Brain microvascular endothelial cell (primary cell): ENCODE measurements at regions not wholly inside any gene's neighbourhood (a gene's known extent, or its start where the extent isn't known, plus 50 kb on each side); places are given as distances from the start of the nearest gene placed in this dataset.
"Not testable (repeated sequence)": the region's sequence is repeated elsewhere in the genome, so short reads cannot be mapped to it uniquely, and the experiment has no call there.

Source experiments
- DNase-seq: peaks from one replicate; pipeline ENCODE4 v3.0.0-alpha.2; 2020
- H3K27ac ChIP-seq: fragments of 250-450 bp; sonication (Bioruptor Pico); 2 replicates; pipeline ENCODE4 v1.5.1; 2020; ENCODE audit warnings: mild to moderate bottlenecking, moderate library complexity
- H3K27me3 ChIP-seq: fragments of 250-450 bp; sonication (Bioruptor Pico); replicated peaks from 2 replicates; pipeline ENCODE4 v1.5.1; 2020; ENCODE audit warnings: mild to moderate bottlenecking
- H3K36me3 ChIP-seq: fragments of 250-450 bp; sonication (Bioruptor Pico); replicated peaks from 2 replicates; pipeline ENCODE4 v1.5.1; 2020; ENCODE audit warnings: mild to moderate bottlenecking
- H3K4me3 ChIP-seq: 2 replicates; pipeline ENCODE4 v1.5.1; 2011; ENCODE audit warnings: low read depth, mild to moderate bottlenecking, control low read depth, low read length, moderate library complexity
- CTCF ChIP-seq: IDR thresholded peaks from 2 replicates; pipeline ENCODE4 v1.5.1; 2011; ENCODE audit warnings: low read depth, mild to moderate bottlenecking, moderate library complexity, low read length, control low read depth, inconsistent platforms; ENCODE audit errors: missing control alignments
- in situ Hi-C: cut with HindIII; loops from 2 replicates; pipeline ENCODE4 v1.10.0; 2017; ENCODE audit warnings: low sequenced_read_pairs, low pct_ligation_motif_present

- Histone ChIP-seq H3K27me3 (no peaks in the 10 kb centered on the region), H3K27ac (no peak overlapping the region), H3K4me3 (no peak overlapping the region), H3K36me3 (no peaks in the 10 kb centered on the region)
- in situ Hi-C loops, result no loop called here
- no peak for DNase-seq
- no peak for TF ChIP-seq CTCF
Observed at GRCh38 chr15:23762026-23762425, 74.9 kb upstream of the NDN start.

GRCh38 chr15:23763021-23763420 lies 75.9 kb upstream of the NDN start:
- Histone ChIP-seq H3K36me3 (no peaks in the 10 kb centered on the region), H3K27me3 (no peaks in the 10 kb centered on the region), H3K4me3 (no peak overlapping the region), H3K27ac (no peak overlapping the region)
- no peak for TF ChIP-seq CTCF
- in situ Hi-C loops, result no loop called here
- DNase-seq, result no peak

- Histone ChIP-seq H3K36me3 (no peaks in the 10 kb centered on the region), H3K27ac (no peak overlapping the region), H3K27me3 (no peaks in the 10 kb centered on the region), H3K4me3 (no peak overlapping the region)
- in situ Hi-C loops, result no loop called here
- TF ChIP-seq CTCF, result no peak
- DNase-seq, result no peak
Observed at GRCh38 chr15:23764306-23764705, 77.2 kb upstream of the NDN start.

- DNase-seq, result no peak
- Histone ChIP-seq H3K27me3 (no peaks in the 10 kb centered on the region), H3K27ac (no peak overlapping the region), H3K36me3 (no peaks in the 10 kb centered on the region), H3K4me3 (no peak overlapping the region)
- TF ChIP-seq CTCF, result no peak
- in situ Hi-C loops, result no loop called here
Observed at GRCh38 chr15:23764716-23765115, 77.6 kb upstream of the NDN start.

GRCh38 chr15:23766779-23767178 lies 79.7 kb upstream of the NDN start:
- H3K27me3 ChIP-seq, H3K4me3 ChIP-seq, DNase-seq, H3K36me3 ChIP-seq, H3K27ac ChIP-seq, in situ Hi-C loops: not testable (repeated sequence)

- no peak overlapping the region for H3K4me3 ChIP-seq
- no peaks in the 10 kb centered on the region for H3K27me3 ChIP-seq
- DNase-seq, result no peak
- H3K36me3 ChIP-seq, result no peaks in the 10 kb centered on the region
- H3K27ac ChIP-seq, result no peak overlapping the region
- no peak for TF ChIP-seq CTCF
- in situ Hi-C loops, result no loop called here
Observed at GRCh38 chr15:23773093-23773492, 86.0 kb upstream of the NDN start.
